ENCODE measurements at regions not wholly inside any gene's neighbourhood (a gene's known extent, or its start where the extent isn't known, plus 50 kb on each side); places are given as distances from the start of the nearest gene placed in this dataset.

DNA sequence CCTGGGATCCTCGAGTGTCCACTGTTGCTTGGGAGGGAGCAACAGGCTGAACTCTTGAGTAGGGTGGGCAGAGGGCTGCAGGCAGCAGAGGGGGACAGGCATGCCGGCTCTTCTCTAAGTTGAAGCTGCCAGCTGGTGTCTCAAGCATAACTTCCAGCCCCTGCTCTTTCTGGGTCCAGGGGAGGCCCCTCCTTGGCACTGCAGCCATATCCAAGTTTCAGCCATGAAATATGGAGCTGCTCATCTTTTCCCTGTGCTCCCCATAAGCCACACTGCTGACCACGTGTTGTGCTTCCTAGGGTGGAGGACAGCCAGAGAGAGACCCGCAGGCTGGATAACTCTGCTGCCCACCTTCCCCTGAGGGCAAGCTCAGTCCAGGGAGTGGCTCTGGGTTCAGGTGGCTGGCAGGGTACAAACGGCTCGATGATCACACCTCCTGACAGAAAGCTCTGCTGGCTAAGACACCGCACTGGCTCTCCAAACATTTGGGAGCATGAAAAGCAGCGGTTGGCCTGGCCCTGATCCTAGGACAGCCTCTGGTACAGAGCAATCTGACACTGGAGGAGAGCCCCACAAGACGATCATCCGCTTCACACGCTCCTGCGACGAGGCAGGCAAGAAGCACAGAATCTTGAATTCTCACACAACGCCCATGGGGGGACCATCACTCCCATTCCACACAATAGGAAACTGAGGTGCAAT is 79.6 kb downstream of the PITPNM2 start:
- TF ChIP-seq POLR2AphosphoS5 (IDR thresholded peaks at IDR 0.05; ENCODE audit: low read depth) = no peak
- TF ChIP-seq, protein P1, sequence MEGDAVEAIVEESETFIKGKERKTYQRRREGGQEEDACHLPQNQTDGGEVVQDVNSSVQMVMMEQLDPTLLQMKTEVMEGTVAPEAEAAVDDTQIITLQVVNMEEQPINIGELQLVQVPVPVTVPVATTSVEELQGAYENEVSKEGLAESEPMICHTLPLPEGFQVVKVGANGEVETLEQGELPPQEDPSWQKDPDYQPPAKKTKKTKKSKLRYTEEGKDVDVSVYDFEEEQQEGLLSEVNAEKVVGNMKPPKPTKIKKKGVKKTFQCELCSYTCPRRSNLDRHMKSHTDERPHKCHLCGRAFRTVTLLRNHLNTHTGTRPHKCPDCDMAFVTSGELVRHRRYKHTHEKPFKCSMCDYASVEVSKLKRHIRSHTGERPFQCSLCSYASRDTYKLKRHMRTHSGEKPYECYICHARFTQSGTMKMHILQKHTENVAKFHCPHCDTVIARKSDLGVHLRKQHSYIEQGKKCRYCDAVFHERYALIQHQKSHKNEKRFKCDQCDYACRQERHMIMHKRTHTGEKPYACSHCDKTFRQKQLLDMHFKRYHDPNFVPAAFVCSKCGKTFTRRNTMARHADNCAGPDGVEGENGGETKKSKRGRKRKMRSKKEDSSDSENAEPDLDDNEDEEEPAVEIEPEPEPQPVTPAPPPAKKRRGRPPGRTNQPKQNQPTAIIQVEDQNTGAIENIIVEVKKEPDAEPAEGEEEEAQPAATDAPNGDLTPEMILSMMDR (IDR thresholded peaks at IDR 0.05; ENCODE audit: insufficient read depth, low read length) = no peak
- TF ChIP-seq, protein P2, sequence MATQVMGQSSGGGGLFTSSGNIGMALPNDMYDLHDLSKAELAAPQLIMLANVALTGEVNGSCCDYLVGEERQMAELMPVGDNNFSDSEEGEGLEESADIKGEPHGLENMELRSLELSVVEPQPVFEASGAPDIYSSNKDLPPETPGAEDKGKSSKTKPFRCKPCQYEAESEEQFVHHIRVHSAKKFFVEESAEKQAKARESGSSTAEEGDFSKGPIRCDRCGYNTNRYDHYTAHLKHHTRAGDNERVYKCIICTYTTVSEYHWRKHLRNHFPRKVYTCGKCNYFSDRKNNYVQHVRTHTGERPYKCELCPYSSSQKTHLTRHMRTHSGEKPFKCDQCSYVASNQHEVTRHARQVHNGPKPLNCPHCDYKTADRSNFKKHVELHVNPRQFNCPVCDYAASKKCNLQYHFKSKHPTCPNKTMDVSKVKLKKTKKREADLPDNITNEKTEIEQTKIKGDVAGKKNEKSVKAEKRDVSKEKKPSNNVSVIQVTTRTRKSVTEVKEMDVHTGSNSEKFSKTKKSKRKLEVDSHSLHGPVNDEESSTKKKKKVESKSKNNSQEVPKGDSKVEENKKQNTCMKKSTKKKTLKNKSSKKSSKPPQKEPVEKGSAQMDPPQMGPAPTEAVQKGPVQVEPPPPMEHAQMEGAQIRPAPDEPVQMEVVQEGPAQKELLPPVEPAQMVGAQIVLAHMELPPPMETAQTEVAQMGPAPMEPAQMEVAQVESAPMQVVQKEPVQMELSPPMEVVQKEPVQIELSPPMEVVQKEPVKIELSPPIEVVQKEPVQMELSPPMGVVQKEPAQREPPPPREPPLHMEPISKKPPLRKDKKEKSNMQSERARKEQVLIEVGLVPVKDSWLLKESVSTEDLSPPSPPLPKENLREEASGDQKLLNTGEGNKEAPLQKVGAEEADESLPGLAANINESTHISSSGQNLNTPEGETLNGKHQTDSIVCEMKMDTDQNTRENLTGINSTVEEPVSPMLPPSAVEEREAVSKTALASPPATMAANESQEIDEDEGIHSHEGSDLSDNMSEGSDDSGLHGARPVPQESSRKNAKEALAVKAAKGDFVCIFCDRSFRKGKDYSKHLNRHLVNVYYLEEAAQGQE (IDR thresholded peaks at IDR 0.05; ENCODE audit: insufficient replicate concordance, low read depth) = no peak
- no peak for TF ChIP-seq SPI1 (IDR thresholded peaks at IDR 0.05; ENCODE audit: borderline replicate concordance, low read depth)

Data from HL-60 (cell line).